MM.1S (cell line): ENCODE measurements at regions not wholly inside any gene's neighbourhood (a gene's known extent, or its start where the extent isn't known, plus 50 kb on each side); places are given as distances from the start of the nearest gene placed in this dataset.

Experiments
- CTCF ChIP-seq: fragments of 300-600 bp; sonication (generic); IDR thresholded peaks from 2 replicates; pipeline ENCODE4 v1.5.1; 2016; ENCODE audit warnings: antibody characterized with exemption, low read length, mixed read lengths
- EZH2 ChIP-seq: fragments of 300-600 bp; sonication (generic); optimal IDR thresholded peaks from 2 replicates; pipeline ENCODE3; 2017; ENCODE audit warnings: low read depth, mild to moderate bottlenecking, antibody characterized with exemption, low read length, mixed read lengths
- EZH2phosphoT487 ChIP-seq: fragments of 300-600 bp; sonication (generic); IDR thresholded peaks from 2 replicates; pipeline ENCODE4 v1.6.1; 2018; ENCODE audit warnings: antibody characterized with exemption, low read length

DNA sequence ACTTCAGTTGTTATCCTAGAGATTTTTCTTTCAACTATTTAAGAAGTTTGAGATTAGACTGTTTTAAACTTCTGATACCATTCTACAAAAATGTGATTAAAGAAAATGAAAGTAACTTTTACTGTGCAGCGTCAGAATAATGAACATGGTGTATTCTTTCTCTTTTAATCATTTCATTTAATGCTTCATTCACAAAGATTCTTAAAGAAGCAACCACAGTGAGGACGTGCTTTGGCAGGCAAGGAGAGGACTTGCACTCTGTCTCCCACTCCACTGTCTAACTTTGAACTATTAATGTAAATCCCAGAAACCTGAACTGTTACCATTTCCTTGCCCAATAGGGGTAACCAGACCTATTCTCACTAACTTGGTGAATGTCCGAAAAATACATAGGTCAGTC, 137.0 kb downstream of the KCNRG start:
- TF ChIP-seq EZH2phosphoT487 (no peak), CTCF (no peak), EZH2 (no peak)
